ENCODE measurements at regions not wholly inside any gene's neighbourhood (a gene's known extent, or its start where the extent isn't known, plus 50 kb on each side); places are given as distances from the start of the nearest gene placed in this dataset.

GRCh38 chr5:115387816-115388215 is 91.4 kb upstream of the CCDC112 start:
- no peak overlapping the region for H3K27ac ChIP-seq
- H3K27me3 ChIP-seq, result no peaks in the 10 kb centered on the region
- no peaks in the 10 kb centered on the region for H3K9me3 ChIP-seq
- H3K4me3 ChIP-seq, result no peak overlapping the region
- no peak for DNase-seq
- intact Hi-C loops (cut with DNase I), result no loop called here
- no peaks in the 10 kb centered on the region for H3K4me1 ChIP-seq (ENCODE audit: insufficient read depth)
- 95 to 97% (median 95%) methylated on average over 2 of the region's 2 CpGs for WGBS, 3 donors
- TF ChIP-seq, protein P1, sequence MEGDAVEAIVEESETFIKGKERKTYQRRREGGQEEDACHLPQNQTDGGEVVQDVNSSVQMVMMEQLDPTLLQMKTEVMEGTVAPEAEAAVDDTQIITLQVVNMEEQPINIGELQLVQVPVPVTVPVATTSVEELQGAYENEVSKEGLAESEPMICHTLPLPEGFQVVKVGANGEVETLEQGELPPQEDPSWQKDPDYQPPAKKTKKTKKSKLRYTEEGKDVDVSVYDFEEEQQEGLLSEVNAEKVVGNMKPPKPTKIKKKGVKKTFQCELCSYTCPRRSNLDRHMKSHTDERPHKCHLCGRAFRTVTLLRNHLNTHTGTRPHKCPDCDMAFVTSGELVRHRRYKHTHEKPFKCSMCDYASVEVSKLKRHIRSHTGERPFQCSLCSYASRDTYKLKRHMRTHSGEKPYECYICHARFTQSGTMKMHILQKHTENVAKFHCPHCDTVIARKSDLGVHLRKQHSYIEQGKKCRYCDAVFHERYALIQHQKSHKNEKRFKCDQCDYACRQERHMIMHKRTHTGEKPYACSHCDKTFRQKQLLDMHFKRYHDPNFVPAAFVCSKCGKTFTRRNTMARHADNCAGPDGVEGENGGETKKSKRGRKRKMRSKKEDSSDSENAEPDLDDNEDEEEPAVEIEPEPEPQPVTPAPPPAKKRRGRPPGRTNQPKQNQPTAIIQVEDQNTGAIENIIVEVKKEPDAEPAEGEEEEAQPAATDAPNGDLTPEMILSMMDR (IDR thresholded peaks at IDR 0.05), result no peak
- TF ChIP-seq EP300 (IDR thresholded peaks at IDR 0.05) (no peak), POLR2A (IDR thresholded peaks at IDR 0.05) (no peak)
- H3K36me3 ChIP-seq, result no peaks in the 10 kb centered on the region

DNA sequence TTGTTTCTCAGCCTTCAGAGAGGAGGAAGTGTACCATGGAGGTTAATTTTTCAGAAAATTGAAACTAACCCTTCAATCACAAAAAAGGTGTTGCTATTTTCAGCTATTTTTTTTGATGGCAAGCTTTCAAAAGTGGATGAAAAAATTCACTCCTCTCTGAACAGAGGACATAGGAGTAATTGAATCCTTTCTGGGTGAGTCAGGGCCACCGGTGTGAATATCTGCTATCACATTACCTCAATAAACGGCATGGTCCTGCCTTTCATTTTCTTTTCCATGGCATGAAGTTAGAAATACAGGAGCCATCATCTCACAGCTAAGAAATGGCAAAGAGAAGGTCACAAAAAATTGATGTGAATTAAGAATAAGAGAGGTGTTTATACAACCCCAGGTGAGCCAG is 90.2 kb upstream of the CCDC112 start:
- DNase-seq, result no peak
- Histone ChIP-seq H3K4me1 (ENCODE audit: insufficient read depth) (no peaks in the 10 kb centered on the region), H3K36me3 (no peaks in the 10 kb centered on the region), H3K27ac (no peak overlapping the region), H3K4me3 (no peak overlapping the region), H3K27me3 (no peaks in the 10 kb centered on the region), H3K9me3 (no peaks in the 10 kb centered on the region)
- intact Hi-C loops (cut with DNase I), result no loop called here
- TF ChIP-seq POLR2A (IDR thresholded peaks at IDR 0.05), result no peak
- TF ChIP-seq, protein P1 (IDR thresholded peaks at IDR 0.05), result no peak
- TF ChIP-seq EP300 (IDR thresholded peaks at IDR 0.05), result no peak
- WGBS, 3 donors, result 94 to 99% (median 94%) methylated on average over 2 of the region's 2 CpGs

- TF ChIP-seq EP300 (IDR thresholded peaks at IDR 0.05) (no peak), POLR2A (IDR thresholded peaks at IDR 0.05) (no peak)
- TF ChIP-seq, protein P1 (IDR thresholded peaks at IDR 0.05), result no peak
- no peak for DNase-seq
- Histone ChIP-seq H3K36me3 (no peaks in the 10 kb centered on the region), H3K27ac (no peak overlapping the region), H3K27me3 (no peaks in the 10 kb centered on the region), H3K9me3 (no peaks in the 10 kb centered on the region), H3K4me1 (ENCODE audit: insufficient read depth) (no peaks in the 10 kb centered on the region), H3K4me3 (no peak overlapping the region)
- intact Hi-C loops (cut with DNase I), result no loop called here
- WGBS, 3 donors, result 67 to 76% (median 71%) methylated on average over 1 of the region's 1 CpG
Observed at GRCh38 chr5:115384587-115385375, 88.3 kb upstream of the CCDC112 start.

- Histone ChIP-seq H3K27me3 (no peaks in the 10 kb centered on the region), H3K36me3 (no peaks in the 10 kb centered on the region), H3K4me3 (no peak overlapping the region), H3K27ac (no peak overlapping the region), H3K4me1 (ENCODE audit: insufficient read depth) (peaks cover under 1% of the 10 kb centered on the region), H3K9me3 (no peaks in the 10 kb centered on the region)
- WGBS, 3 donors, result 77 to 92% (median 85%) methylated on average over 1 of the region's 1 CpG
- no peak for DNase-seq
- intact Hi-C loops (cut with DNase I), result no loop called here
- TF ChIP-seq EP300 (IDR thresholded peaks at IDR 0.05) (no peak), POLR2A (IDR thresholded peaks at IDR 0.05) (no peak)
- TF ChIP-seq, protein P1 (IDR thresholded peaks at IDR 0.05), result no peak
Observed at GRCh38 chr5:115382989-115383388, 86.5 kb upstream of the CCDC112 start.

Measured in ovary (tissue), 7 donors.